ENCODE measurements at regions not wholly inside any gene's neighbourhood (a gene's known extent, or its start where the extent isn't known, plus 50 kb on each side); places are given as distances from the start of the nearest gene placed in this dataset.
"Not testable (repeated sequence)": the region's sequence is repeated elsewhere in the genome, so short reads cannot be mapped to it uniquely, and the experiment has no call there.

DNA sequence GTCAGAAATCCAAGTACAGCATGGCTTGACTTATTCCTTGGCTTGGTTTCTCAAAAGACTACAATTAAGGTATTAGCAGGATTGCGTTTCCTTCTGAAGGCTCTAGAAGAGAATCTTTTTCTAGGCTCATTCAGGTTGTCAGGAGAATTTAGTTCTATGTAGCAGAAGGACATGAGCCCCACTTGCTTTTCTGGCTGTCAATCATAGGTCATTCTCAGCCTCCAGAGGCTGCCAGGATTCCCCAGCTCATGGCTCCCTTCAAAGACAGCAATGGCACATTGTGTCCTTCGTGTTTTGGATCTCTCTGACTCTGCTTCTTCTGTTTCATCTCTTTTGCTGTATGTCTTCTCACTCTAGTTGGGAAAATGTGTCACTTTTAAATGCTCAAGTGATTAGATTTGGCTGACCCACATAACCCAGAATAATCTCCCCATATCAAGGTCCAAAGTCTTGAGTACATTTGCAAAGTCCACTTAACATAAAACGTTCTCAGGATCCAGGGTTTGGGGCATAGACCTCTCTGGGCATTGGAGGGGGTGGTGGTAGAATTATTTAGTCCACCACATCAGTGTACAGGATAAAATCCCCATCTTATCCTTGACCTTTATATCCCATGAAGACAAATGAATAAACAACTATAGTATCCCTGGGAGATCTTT is 126.7 kb upstream of the BCL9 start:
- H3K4me3 ChIP-seq (replicated peaks; ENCODE audit: low read depth, low read length): no peak overlapping the region
- no peak for DNase-seq (ENCODE audit: extremely low read depth, low read depth)
- no peak for TF ChIP-seq CTCF (IDR thresholded peaks at IDR 0.05; ENCODE audit: low read depth, low read length, missing control alignments)

GRCh38 chr1:147417024-147417423 is 124.3 kb upstream of the BCL9 start:
- TF ChIP-seq CTCF (IDR thresholded peaks at IDR 0.05; ENCODE audit: low read depth, low read length, missing control alignments): no peak
- H3K4me3 ChIP-seq (replicated peaks; ENCODE audit: low read depth, low read length): no peak overlapping the region

DNA sequence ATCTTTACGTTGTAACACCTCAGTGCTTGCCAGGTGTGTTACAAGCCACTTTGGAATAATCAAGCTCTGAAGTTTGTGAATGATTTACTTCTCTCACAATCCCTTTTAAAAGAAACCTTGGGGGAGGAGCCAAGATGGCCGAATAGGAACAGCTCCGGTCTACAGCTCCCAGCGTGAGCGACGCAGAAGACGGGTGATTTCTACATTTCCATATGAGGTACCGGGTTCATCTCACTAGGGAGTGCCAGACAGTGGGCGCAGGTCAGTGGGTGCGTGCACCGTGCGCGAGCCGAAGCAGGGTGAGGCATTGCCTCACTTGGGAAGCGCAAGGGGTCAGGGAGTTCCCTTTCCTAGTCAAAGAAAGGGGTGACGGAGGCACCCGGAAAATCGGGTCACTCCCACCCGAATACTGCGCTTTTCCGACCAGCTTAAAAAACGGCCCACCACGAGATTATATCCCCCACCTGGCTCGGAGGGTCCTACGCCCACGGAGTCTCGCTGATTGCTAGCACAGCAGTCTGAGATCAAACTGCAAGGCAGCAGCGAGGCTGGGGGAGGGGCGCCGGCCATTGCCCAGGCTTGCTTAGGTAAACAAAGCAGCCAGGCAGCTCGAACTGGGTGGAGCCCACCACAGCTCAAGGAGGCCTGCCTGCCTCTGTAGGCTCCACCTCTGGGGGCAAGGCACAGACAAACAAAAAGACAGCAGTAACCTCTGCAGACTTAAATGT is 118.0 kb upstream of the BCL9 start:
- not testable (repeated sequence) for H3K4me3 ChIP-seq (replicated peaks; ENCODE audit: low read depth, low read length); DNase-seq (ENCODE audit: extremely low read depth, low read depth)

More at GRCh38 chr1:147417024-147417423, 124.3 kb upstream of the BCL9 start:
- DNase-seq (ENCODE audit: extremely low read depth, low read depth): no peak

DNA sequence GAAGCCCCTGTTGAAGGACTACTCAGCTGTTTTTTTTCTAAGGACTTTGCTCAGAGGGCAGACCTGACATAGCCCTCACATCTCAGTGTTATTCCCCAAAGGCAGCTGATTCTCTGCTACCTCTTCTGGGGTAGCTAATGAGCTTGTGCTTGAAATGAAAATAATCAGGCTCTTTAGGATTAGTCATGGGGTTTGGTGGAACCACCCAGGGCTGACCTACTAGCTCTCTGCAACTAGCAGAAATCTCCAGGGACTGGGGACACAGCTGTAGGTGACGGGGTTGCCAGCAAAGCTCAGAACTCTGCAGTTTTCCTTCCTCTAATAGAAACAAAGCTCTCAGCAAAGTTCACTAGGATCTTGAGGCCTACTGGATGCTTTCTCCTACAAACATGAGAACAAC is 106.4 kb upstream of the BCL9 start:
- TF ChIP-seq CTCF (IDR thresholded peaks at IDR 0.05; ENCODE audit: low read depth, low read length, missing control alignments): no peak
- no peak for DNase-seq (ENCODE audit: extremely low read depth, low read depth)
- no peak overlapping the region for H3K4me3 ChIP-seq (replicated peaks; ENCODE audit: low read depth, low read length)

DNA sequence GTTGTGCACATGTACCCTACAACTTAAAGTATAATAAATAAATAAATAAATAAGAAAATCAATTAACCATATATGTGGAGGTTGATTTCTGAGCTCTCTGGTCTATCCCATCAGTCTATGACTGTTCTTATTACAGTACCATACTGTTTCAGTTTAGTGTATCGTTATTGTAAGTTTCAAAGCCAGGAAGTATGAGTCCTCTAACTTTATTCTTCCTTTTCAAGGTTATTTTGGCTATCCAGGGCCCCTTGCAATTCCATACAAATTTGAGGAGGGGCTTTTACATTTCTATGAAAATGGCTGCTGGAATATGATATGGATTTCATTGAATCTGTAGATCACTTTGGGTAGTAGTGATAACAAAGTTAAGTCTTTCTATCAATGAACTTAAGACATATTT is 96.9 kb upstream of the BCL9 start:
- DNase-seq (ENCODE audit: extremely low read depth, low read depth): no peak

DNA sequence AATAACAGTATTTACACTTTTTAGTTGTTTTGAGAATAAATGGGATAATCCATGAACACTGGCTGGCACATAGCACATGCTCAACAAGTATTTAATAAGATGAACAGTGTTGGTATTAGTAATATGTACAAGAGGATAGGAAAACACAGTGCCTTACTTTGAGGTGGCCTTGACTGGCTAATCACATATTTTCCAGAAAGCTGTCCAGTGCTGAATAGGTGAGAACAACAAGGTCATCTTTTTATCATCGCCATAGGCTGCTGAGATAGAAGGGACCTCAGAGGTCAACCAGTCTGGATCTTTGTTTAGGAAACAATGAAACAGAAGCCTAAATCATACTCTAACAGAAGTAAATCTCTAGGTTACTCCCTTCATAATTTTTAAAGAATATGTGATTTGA is 89.7 kb upstream of the BCL9 start:
- no peak overlapping the region for H3K4me3 ChIP-seq (replicated peaks; ENCODE audit: low read depth, low read length)
- DNase-seq (ENCODE audit: extremely low read depth, low read depth): no peak
- no peak for TF ChIP-seq CTCF (IDR thresholded peaks at IDR 0.05; ENCODE audit: low read depth, low read length, missing control alignments)

More for the DNA sequence above, 96.9 kb upstream of the BCL9 start:
- no peak overlapping the region for H3K4me3 ChIP-seq (replicated peaks; ENCODE audit: low read depth, low read length)
- TF ChIP-seq CTCF (IDR thresholded peaks at IDR 0.05; ENCODE audit: low read depth, low read length, missing control alignments): no peak

DNA sequence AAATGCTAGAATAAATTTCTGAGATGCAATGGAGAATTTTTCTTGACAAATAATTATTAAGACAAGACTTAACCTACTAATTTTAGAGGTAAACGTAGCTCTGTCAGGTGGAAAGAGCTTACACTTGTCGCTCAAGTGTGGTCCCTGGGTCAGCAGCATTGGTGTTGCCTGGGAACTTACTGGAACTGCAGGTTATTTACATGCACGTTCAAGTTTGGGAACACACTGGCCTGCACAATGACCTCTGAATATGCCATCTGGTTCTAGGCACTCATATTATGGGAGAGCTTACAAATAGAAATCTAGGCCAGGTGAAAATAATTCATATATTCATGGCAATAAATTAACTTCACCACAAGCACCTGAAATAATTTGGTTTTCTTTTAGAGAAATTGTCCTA is 88.5 kb upstream of the BCL9 start:
- no peak for DNase-seq (ENCODE audit: extremely low read depth, low read depth)
- H3K4me3 ChIP-seq (replicated peaks; ENCODE audit: low read depth, low read length): no peak overlapping the region
- TF ChIP-seq CTCF (IDR thresholded peaks at IDR 0.05; ENCODE audit: low read depth, low read length, missing control alignments): no peak
